Gastroesophageal sphincter (tissue), 4 donors: ENCODE measurements at regions not wholly inside any gene's neighbourhood (a gene's known extent, or its start where the extent isn't known, plus 50 kb on each side); places are given as distances from the start of the nearest gene placed in this dataset.
"Not testable (repeated sequence)": the region's sequence is repeated elsewhere in the genome, so short reads cannot be mapped to it uniquely, and the experiment has no call there.

Experiments
- ATAC-seq: fragments of 150-250 bp; one replicate; pipeline ENCODE4 v1.9.1; 2016; ENCODE audit warnings: mild to moderate bottlenecking, moderate library complexity
- H3K27ac ChIP-seq, 4 donors: fragments of 200-600 bp; sonication (generic) in 3 of 4; 1 replicate in 3 of 4; 2 replicates in 1 of 4; pipeline ENCODE4 v1.5.1; 2016 to 2019
- H3K27me3 ChIP-seq: fragments of 200-600 bp; sonication (generic); one replicate; pipeline ENCODE4 v1.5.1; 2019
- H3K36me3 ChIP-seq, 2 donors: fragments of 200-600 bp; sonication (generic); one replicate each; pipeline ENCODE4 v1.5.1; 2019; ENCODE audit warnings: control low read depth in 1 of 2
- H3K4me1 ChIP-seq, 3 donors: fragments of 200-600 bp; sonication (generic); 1 replicate in 2 of 3; 2 replicates in 1 of 3; pipeline ENCODE4 v1.5.1; 2016 to 2019; ENCODE audit warnings: control low read depth in 2 of 3
- H3K4me3 ChIP-seq, 2 donors: fragments of 200-600 bp; sonication (generic); one replicate each; pipeline ENCODE4 v1.5.1; 2019; ENCODE audit warnings: mild to moderate bottlenecking in 1 of 2, moderate library complexity in 1 of 2
- H3K9me3 ChIP-seq, 3 donors: fragments of 200-600 bp; sonication (generic); one replicate each; pipeline ENCODE4 v1.5.1; 2017 to 2019; ENCODE audit warnings: control low read depth in 2 of 3
- CTCF ChIP-seq, 4 experiments: fragments of 200-600 bp in 2 of 4; fragments of 450-650 bp in 2 of 4; sonication (generic) in 1 of 4; IDR thresholded peaks; one replicate each; pipeline ENCODE4 v1.5.1; 2017 to 2019; ENCODE audit warnings: antibody characterized with exemption in 4 of 4, mild to moderate bottlenecking in 2 of 4, moderate library complexity in 2 of 4
- EP300 ChIP-seq: sonication (generic); formaldehyde crosslinking; IDR thresholded peaks from one replicate; pipeline ENCODE4 v1.6.1; 2017; ENCODE audit warnings: antibody characterized with exemption, mild to moderate bottlenecking
- POLR2A ChIP-seq, 2 donors: fragments of 450-650 bp; IDR thresholded peaks; one replicate each; pipeline ENCODE4 v1.6.1; 2017; ENCODE audit warnings: antibody characterized with exemption in 2 of 2, mild to moderate bottlenecking in 2 of 2, moderate library complexity in 1 of 2
- POLR2AphosphoS5 ChIP-seq: sonication (generic); formaldehyde crosslinking; IDR thresholded peaks from one replicate; pipeline ENCODE4 v1.6.1; 2017; ENCODE audit warnings: antibody characterized with exemption
- WGBS, 2 donors: methylation state at CpG; one replicate each; pipeline ENCODE4 v1.1.5; 2018; ENCODE audit warnings: low coverage in 1 of 2; 5-methylcytosine and 5-hydroxymethylcytosine counted together

DNA sequence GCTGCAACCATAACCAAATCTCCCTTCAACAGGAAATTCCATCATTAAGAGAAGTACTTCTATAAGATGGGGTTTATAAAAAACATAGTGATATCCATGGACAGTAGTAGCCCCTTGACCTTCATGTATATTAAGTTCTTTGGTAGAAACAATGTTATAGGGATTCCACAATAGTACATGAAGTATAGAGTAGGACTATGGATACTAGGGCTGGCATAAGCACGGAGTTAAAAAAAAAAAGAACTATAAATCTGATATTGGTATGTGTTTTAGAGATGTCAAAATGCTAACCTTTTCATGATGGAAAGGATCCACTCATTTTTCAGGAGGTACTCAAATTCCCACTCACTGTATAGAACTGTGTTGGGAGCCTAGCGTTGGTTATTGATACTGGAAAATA, 337.6 kb downstream of the FGF10 start:
- H3K36me3 ChIP-seq: no peaks in the 10 kb centered on the region
- 78% methylated on average over 2 of the region's 2 CpGs for WGBS, 2 donors
- no peak for TF ChIP-seq EP300
- no peak for TF ChIP-seq POLR2AphosphoS5
- no peaks in the 10 kb centered on the region for H3K4me1 ChIP-seq
- no peak overlapping the region for H3K4me3 ChIP-seq
- no peak for ATAC-seq
- H3K27me3 ChIP-seq: no peaks in the 10 kb centered on the region
- no peaks in the 10 kb centered on the region for H3K9me3 ChIP-seq
- H3K27ac ChIP-seq: no peak overlapping the region

GRCh38 chr5:44048276-44048984, 340.8 kb downstream of the FGF10 start:
- Histone ChIP-seq H3K27ac (no peak overlapping the region), H3K4me1 (no peaks in the 10 kb centered on the region), H3K27me3 (no peaks in the 10 kb centered on the region), H3K4me3 (no peak overlapping the region), H3K9me3 (peaks cover 0 to 10% (median 0%) of the 10 kb centered on the region in 3 donors), H3K36me3 (no peaks in the 10 kb centered on the region)
- peak; percentile 63 for ATAC-seq
- TF ChIP-seq POLR2AphosphoS5 (no peak), POLR2A (IDR thresholded peaks at IDR 0.05) (no peak), EP300 (no peak), CTCF (IDR thresholded peaks at IDR 0.05) (no peak)
- WGBS, 2 donors: 43 to 59% methylated on average over 4 of the region's 4 CpGs

- no peaks in the 10 kb centered on the region for H3K27me3 ChIP-seq
- H3K36me3 ChIP-seq: no peaks in the 10 kb centered on the region
- TF ChIP-seq CTCF (IDR thresholded peaks at IDR 0.05) (no peak), POLR2AphosphoS5 (no peak), EP300 (no peak), POLR2A (IDR thresholded peaks at IDR 0.05) (no peak)
- no peak overlapping the region for H3K27ac ChIP-seq
- no peak overlapping the region for H3K4me3 ChIP-seq
- no peaks in the 10 kb centered on the region for H3K4me1 ChIP-seq
- peaks cover 0 to 10% (median 0%) of the 10 kb centered on the region in 3 donors for H3K9me3 ChIP-seq
- 48% methylated on average over 3 of the region's 6 CpGs; no CpG with 5 or more reads in 1 of the 2 donors for WGBS, 2 donors
- ATAC-seq: peak; percentile 48
These were observed 342.4 kb downstream of the FGF10 start for GRCh38 chr5:44046619-44047364.

DNA sequence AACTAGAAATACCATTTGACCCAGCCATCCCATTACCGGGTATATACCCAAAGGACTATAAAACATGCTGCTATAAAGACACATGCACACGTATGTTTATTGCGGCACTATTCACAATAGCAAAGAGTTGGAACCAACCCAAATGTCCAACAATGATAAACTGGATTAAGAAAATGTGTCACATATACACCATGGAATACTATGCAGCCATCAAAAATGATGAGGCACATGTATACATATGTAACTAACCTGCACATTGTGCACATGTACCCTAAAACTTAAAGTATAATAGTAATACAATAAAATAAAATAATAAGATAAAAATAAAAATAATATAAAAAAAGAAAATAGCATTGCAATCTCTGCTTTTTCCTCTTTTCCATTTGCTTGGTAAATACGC, 344.7 kb downstream of the FGF10 start:
- not testable (repeated sequence) for H3K36me3 ChIP-seq, H3K4me1 ChIP-seq, H3K27me3 ChIP-seq, ATAC-seq, H3K4me3 ChIP-seq, H3K27ac ChIP-seq
- peaks cover 0 to 18% (median 0%) of the 10 kb centered on the region in 3 donors for H3K9me3 ChIP-seq
- 97 to 98% methylated on average over 3 of the region's 4 CpGs for WGBS, 2 donors

- H3K27ac ChIP-seq: no peak overlapping the region
- H3K27me3 ChIP-seq: no peaks in the 10 kb centered on the region
- H3K9me3 ChIP-seq: no peaks in the 10 kb centered on the region
- ATAC-seq: no peak
- no peaks in the 10 kb centered on the region for H3K36me3 ChIP-seq
- no peak for TF ChIP-seq POLR2A (IDR thresholded peaks at IDR 0.05)
- no peak for TF ChIP-seq CTCF (IDR thresholded peaks at IDR 0.05)
- no peak for TF ChIP-seq EP300
- no peak for TF ChIP-seq POLR2AphosphoS5
- H3K4me1 ChIP-seq: no peaks in the 10 kb centered on the region
- 53% methylated on average over 1 of the region's 1 CpG; no CpG with 5 or more reads in 1 of the 2 donors for WGBS, 2 donors
- H3K4me3 ChIP-seq: no peak overlapping the region
These were observed 361.0 kb downstream of the FGF10 start for GRCh38 chr5:44028226-44028625.

DNA sequence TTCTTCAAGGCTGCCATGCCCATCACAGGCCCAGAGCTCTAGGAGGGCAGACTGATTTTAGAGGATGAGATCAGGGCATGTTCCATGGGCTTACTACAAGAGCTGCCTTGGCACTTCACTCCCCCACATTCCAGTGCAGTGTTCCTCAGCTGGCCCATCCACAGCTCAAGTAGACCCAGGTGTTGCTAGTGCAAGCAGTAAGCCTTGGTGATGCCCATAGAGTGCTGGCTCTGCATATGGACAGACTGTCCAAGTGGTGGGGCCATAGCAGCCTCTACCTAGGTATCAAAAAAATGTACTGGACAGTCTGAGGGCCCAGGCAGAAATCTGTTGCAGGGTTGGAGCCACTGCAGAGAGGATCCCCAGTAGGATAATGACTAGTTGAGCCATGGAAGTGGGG, 366.6 kb downstream of the FGF10 start:
- Histone ChIP-seq H3K9me3 (peaks cover 0 to 4% (median 0%) of the 10 kb centered on the region in 3 donors), H3K4me1 (no peaks in the 10 kb centered on the region), H3K4me3 (no peak overlapping the region), H3K36me3 (no peaks in the 10 kb centered on the region), H3K27ac (no peak overlapping the region), H3K27me3 (no peaks in the 10 kb centered on the region)
- TF ChIP-seq POLR2A (IDR thresholded peaks at IDR 0.05) (no peak), CTCF (IDR thresholded peaks at IDR 0.05) (no peak), EP300 (no peak), POLR2AphosphoS5 (no peak)
- ATAC-seq: peak; percentile 28
